H1 (cell line): ENCODE measurements at regions not wholly inside any gene's neighbourhood (a gene's known extent, or its start where the extent isn't known, plus 50 kb on each side); places are given as distances from the start of the nearest gene placed in this dataset.

Experiments
- CTCF ChIA-PET: fragments of 300-600 bp; sonication (Branson Sonifier 250); formaldehyde crosslinking; loops from one replicate; lab custom pipeline; 2021; ENCODE audit not compliant: partially characterized antibody; lab: Charles Lee
- POLR2A ChIA-PET: fragments of 300-600 bp; sonication (Branson Sonifier 250); formaldehyde crosslinking; loops from one replicate; lab custom pipeline; 2021; ENCODE audit warnings: inconsistent platforms; ENCODE audit not compliant: partially characterized antibody; lab: Charles Lee
- DNase-seq, 2 experiments: peaks; one replicate each; pipeline versions ENCODE4 v3.0.0 to v3.0.0-alpha.2; 2010 to 2022; ENCODE audit warnings: low spot score in 2 of 2, low read depth in 1 of 2, mixed read lengths in 1 of 2
- FAIRE-seq: peaks from 2 replicates; lab custom pipeline; 2011; peaks lifted over from hg19 to GRCh38; lab: Jason Lieb, UNC
- H2AFZ ChIP-seq: 2 replicates; pipeline ENCODE4 v1.8.1; 2012; ENCODE audit warnings: low read length, inconsistent platforms
- H2AK5ac ChIP-seq: 2 replicates; pipeline ENCODE4 v1.6.1; 2013; ENCODE audit warnings: low read depth, low read length
- H2BK120ac ChIP-seq: replicated peaks from 2 replicates; pipeline ENCODE3; 2013; ENCODE audit warnings: low read depth, low read length, inconsistent platforms
- H2BK12ac ChIP-seq: 2 replicates; pipeline ENCODE4 v1.6.1; 2013; ENCODE audit warnings: low read depth, low read length
- H2BK15ac ChIP-seq: 2 replicates; pipeline ENCODE4 v1.6.1; 2013; ENCODE audit warnings: low read length
- H2BK20ac ChIP-seq: 2 replicates; pipeline ENCODE4 v1.6.1; 2013; ENCODE audit warnings: low read length
- H2BK5ac ChIP-seq: 2 replicates; pipeline ENCODE4 v1.6.1; 2013; ENCODE audit warnings: low read depth, low read length
- H3K14ac ChIP-seq: 2 replicates; pipeline ENCODE4 v1.6.1; 2013; ENCODE audit warnings: inconsistent platforms; ENCODE audit not compliant: insufficient read length
- H3K18ac ChIP-seq: 2 replicates; pipeline ENCODE4 v1.6.1; 2013; ENCODE audit warnings: low read length; ENCODE audit errors: extremely low read depth
- H3K23ac ChIP-seq: 2 replicates; pipeline ENCODE4 v1.6.1; 2013; ENCODE audit warnings: inconsistent platforms; ENCODE audit not compliant: insufficient read length
- H3K23me2 ChIP-seq: 2 replicates; pipeline ENCODE4 v1.6.1; 2013; ENCODE audit warnings: low read depth, low read length
- H3K27ac ChIP-seq: 2 replicates; pipeline ENCODE4 v1.6.1; 2011; ENCODE audit warnings: low read depth, low read length, inconsistent platforms
- H3K27me3 ChIP-seq, 4 experiments: replicated peaks in 1 of 4; 1 replicate in 1 of 4; 2 replicates in 3 of 4; pipeline versions ENCODE4 v1.6.1 to v1.8.1; 2011 to 2013; ENCODE audit warnings: low read length in 3 of 4, mild to moderate bottlenecking in 3 of 4, inconsistent platforms in 2 of 4, mixed read lengths in 2 of 4, moderate library complexity in 1 of 4; ENCODE audit not compliant: control insufficient read depth in 3 of 4, insufficient read depth in 3 of 4; ENCODE audit errors: extremely low read depth in 1 of 4
- H3K36me3 ChIP-seq, 4 experiments: 2 replicates each; pipeline versions ENCODE4 v1.6.1 to v1.8.1; 2011 to 2013; ENCODE audit warnings: mild to moderate bottlenecking in 4 of 4, low read length in 3 of 4, moderate library complexity in 2 of 4, control low read depth in 1 of 4, inconsistent platforms in 1 of 4; ENCODE audit not compliant: insufficient read depth in 4 of 4, control insufficient read depth in 2 of 4
- H3K4ac ChIP-seq: replicated peaks from 2 replicates; pipeline ENCODE3; 2013; ENCODE audit warnings: low read length, low read depth, mixed read lengths, inconsistent platforms; ENCODE audit not compliant: insufficient read length
- H3K4me1 ChIP-seq, 4 experiments: replicated peaks in 1 of 4; 1 replicate in 1 of 4; 2 replicates in 3 of 4; pipeline versions ENCODE4 v1.6.1 to v1.8.1; 2011 to 2013; ENCODE audit warnings: low read length in 3 of 4, inconsistent platforms in 2 of 4, mixed read lengths in 1 of 4; ENCODE audit not compliant: insufficient read depth in 4 of 4, control insufficient read depth in 3 of 4
- H3K4me2 ChIP-seq, 2 experiments: 2 replicates each; pipeline versions ENCODE4 v1.6.1 to v1.8.1; 2011 to 2013; ENCODE audit warnings: low read depth in 2 of 2, low read length in 2 of 2, control low read depth in 1 of 2, inconsistent platforms in 1 of 2, mild to moderate bottlenecking in 1 of 2; ENCODE audit not compliant: insufficient read depth in 1 of 2
- H3K4me3 ChIP-seq, 4 experiments: fragments of 200-600, 300-600 bp in 1 of 4; sonication (generic), shearing (Covaris generic), sonication (Bioruptor Twin) in 1 of 4; 2 replicates each; pipeline versions ENCODE4 v1.5.1 to v1.8.1; 2011 to 2016; ENCODE audit warnings: low read length in 4 of 4, low read depth in 3 of 4, control low read depth in 2 of 4, inconsistent platforms in 2 of 4, mild to moderate bottlenecking in 2 of 4, mixed read lengths in 1 of 4, moderate library complexity in 1 of 4; ENCODE audit not compliant: insufficient read depth in 2 of 4; ENCODE audit errors: extremely low read depth in 1 of 4
- H3K56ac ChIP-seq: replicated peaks from 2 replicates; pipeline ENCODE3; 2013; ENCODE audit warnings: low read depth, mild to moderate bottlenecking, mixed read lengths, low read length, inconsistent platforms; ENCODE audit not compliant: insufficient read length
- H3K79me1 ChIP-seq: 2 replicates; pipeline ENCODE4 v1.6.1; 2013; ENCODE audit warnings: low read depth, low read length, control low read depth
- H3K79me2 ChIP-seq, 2 experiments: 2 replicates each; pipeline versions ENCODE4 v1.6.1 to v1.8.1; 2012 to 2013; ENCODE audit warnings: low read length in 2 of 2, mild to moderate bottlenecking in 2 of 2, inconsistent platforms in 1 of 2; ENCODE audit not compliant: insufficient read depth in 2 of 2, control insufficient read depth in 1 of 2
- H3K9ac ChIP-seq, 4 experiments: replicated peaks in 1 of 4; 1 replicate in 1 of 4; 2 replicates in 3 of 4; pipeline versions ENCODE4 v1.6.1 to v1.8.1; 2011 to 2013; ENCODE audit warnings: low read depth in 3 of 4, low read length in 3 of 4, control low read depth in 2 of 4, mild to moderate bottlenecking in 2 of 4, moderate library complexity in 2 of 4, inconsistent platforms in 1 of 4; ENCODE audit errors: extremely low read depth in 1 of 4
- H3K9me3 ChIP-seq, 2 experiments: 2 replicates each; pipeline versions ENCODE4 v1.6.1 to v1.8.1; 2012 to 2013; ENCODE audit warnings: mild to moderate bottlenecking in 2 of 2, moderate library complexity in 2 of 2, control low read depth in 1 of 2, inconsistent platforms in 1 of 2, low read depth in 1 of 2, low read length in 1 of 2, mixed read lengths in 1 of 2; ENCODE audit not compliant: insufficient read depth in 2 of 2
- H4K20me1 ChIP-seq, 2 experiments: replicated peaks in 1 of 2; 2 replicates each; pipeline versions ENCODE3 to v1.8.1; 2011 to 2013; ENCODE audit warnings: inconsistent platforms in 2 of 2, low read length in 2 of 2, mild to moderate bottlenecking in 1 of 2; ENCODE audit not compliant: insufficient read depth in 2 of 2, control insufficient read depth in 1 of 2
- H4K5ac ChIP-seq: 2 replicates; pipeline ENCODE4 v1.6.1; 2013; ENCODE audit warnings: low read length, low read depth, mixed read lengths, inconsistent platforms; ENCODE audit not compliant: insufficient read length
- H4K8ac ChIP-seq: 2 replicates; pipeline ENCODE4 v1.8.0; 2013; ENCODE audit warnings: mild to moderate bottlenecking, moderate library complexity, low read length, inconsistent platforms; ENCODE audit not compliant: insufficient read depth; ENCODE audit errors: extremely low read depth
- H4K91ac ChIP-seq: replicated peaks from 2 replicates; pipeline ENCODE3; 2013; ENCODE audit warnings: low read length, mixed read lengths, inconsistent platforms; ENCODE audit not compliant: insufficient read length
- ATF2 ChIP-seq: IDR thresholded peaks from 2 replicates; pipeline ENCODE4 v1.6.1; 2012; ENCODE audit warnings: low read length, inconsistent platforms
- BRCA1 ChIP-seq: IDR thresholded peaks from 2 replicates; pipeline ENCODE4 v1.6.1; 2012; ENCODE audit warnings: low read depth, low read length, improper control_type of control experiment
- EP300 ChIP-seq, 2 experiments: IDR thresholded peaks; 1 replicate in 1 of 2; 2 replicates in 1 of 2; pipeline ENCODE4 v1.6.1; 2011 to 2012; ENCODE audit warnings: low read depth in 2 of 2, low read length in 2 of 2, mild to moderate bottlenecking in 2 of 2, borderline replicate concordance in 1 of 2, inconsistent platforms in 1 of 2, moderate library complexity in 1 of 2
- FOSL1 ChIP-seq: IDR thresholded peaks from 2 replicates; pipeline ENCODE4 v1.6.1; 2011; ENCODE audit warnings: mild to moderate bottlenecking, low read depth, low read length, moderate library complexity; ENCODE audit not compliant: insufficient read depth
- JUND ChIP-seq: IDR thresholded peaks from 2 replicates; pipeline ENCODE4 v1.6.1; 2011; ENCODE audit warnings: mild to moderate bottlenecking, improper control_type of control experiment, low read length
- RXRA ChIP-seq: IDR thresholded peaks from 2 replicates; pipeline ENCODE4 v1.6.1; 2011; ENCODE audit warnings: low read depth, mild to moderate bottlenecking, low read length, moderate library complexity; ENCODE audit not compliant: insufficient read depth
- SAP30 ChIP-seq: fragments of 300-600 bp; sonication (generic); IDR thresholded peaks from 2 replicates; pipeline ENCODE4 v1.7.1; 2012; ENCODE audit warnings: low read length, moderate library complexity, mild to moderate bottlenecking, inconsistent platforms; ENCODE audit not compliant: insufficient read depth, insufficient replicate concordance
- SP1 ChIP-seq: IDR thresholded peaks from 2 replicates; pipeline ENCODE4 v1.6.1; 2011; ENCODE audit warnings: low read depth, low read length
- SUZ12 ChIP-seq: fragments of 200-600 bp; sonication (generic); IDR thresholded peaks from 2 replicates; pipeline ENCODE4 v1.6.1; 2012; ENCODE audit warnings: mild to moderate bottlenecking, inconsistent platforms, low read length, moderate library complexity, mixed read lengths
- WGBS, 2 experiments: shearing (Covaris generic) in 1 of 2; methylation state at CpG; one replicate each; pipeline versions ENCODE4 v1.1.6 to v1.1.7; 2013 to 2015; ENCODE audit warnings: low lambda C conversion rate in 2 of 2, mixed read lengths in 2 of 2, inconsistent platforms in 1 of 2, low coverage in 1 of 2, missing lambda C conversion rate in 1 of 2; ENCODE audit not compliant: insufficient replicate concordance in 2 of 2, insufficient coverage in 1 of 2, insufficient read length in 1 of 2; ENCODE audit errors: extremely low coverage in 1 of 2, missing lambda C conversion rate in 1 of 2; 5-methylcytosine and 5-hydroxymethylcytosine counted together

- Histone ChIP-seq H3K18ac (no peak overlapping the region), H3K23me2 (no peaks in the 10 kb centered on the region), H3K36me3 (no peaks in the 10 kb centered on the region), H3K79me2 (no peaks in the 10 kb centered on the region), H3K4me2 (no peak overlapping the region), H2BK120ac (no peak overlapping the region), H2BK20ac (no peak overlapping the region), H2BK15ac (no peak overlapping the region), H2AK5ac (no peak overlapping the region), H4K91ac (no peak overlapping the region), H3K9me3 (no peaks in the 10 kb centered on the region), H3K56ac (no peak overlapping the region), H3K4me1 (no peaks in the 10 kb centered on the region), H3K27me3 (no peaks in the 10 kb centered on the region), H2BK5ac (no peak overlapping the region), H3K14ac (no peak overlapping the region), H3K23ac (no peak overlapping the region), H2BK12ac (no peak overlapping the region), H2AFZ (no peak overlapping the region), H3K4ac (no peak overlapping the region), H3K9ac (no peak overlapping the region), H4K20me1 (no peaks in the 10 kb centered on the region), H3K79me1 (no peaks in the 10 kb centered on the region), H4K5ac (no peak overlapping the region), H3K4me3 (no peak overlapping the region), H4K8ac (no peak overlapping the region), H3K27ac (no peak overlapping the region)
- FAIRE-seq (no peak), DNase-seq (no peak)
- 86% methylated on average over 2 of the region's 2 CpGs; no CpG with 5 or more reads in 1 of the 2 experiments for WGBS, 2 experiments
- POLR2A ChIA-PET, result no interaction called here
- CTCF ChIA-PET, result no interaction called here
- TF ChIP-seq BRCA1 (no peak), JUND (no peak), SUZ12 (no peak), SP1 (no peak), FOSL1 (no peak), EP300 (IDR thresholded peaks at IDR 0.05; ENCODE audit: borderline replicate concordance in 1 of 2, low read depth in 2 of 2, low read length in 2 of 2) (no peak), SAP30 (no peak), RXRA (no peak), ATF2 (no peak)
Observed at GRCh38 chrX:46140272-46140671, 404.9 kb downstream of the ZNF674 start.
